SK-N-SH (cell line): ENCODE measurements at regions not wholly inside any gene's neighbourhood (a gene's known extent, or its start where the extent isn't known, plus 50 kb on each side); places are given as distances from the start of the nearest gene placed in this dataset.

Experiments used
- CTCF ChIA-PET: fragments of 300-600, 350-600 bp; formaldehyde crosslinking; extraction: SDS; loops from one replicate; lab custom pipeline; 2021; lab: Yijun Ruan, JAX
- POLR2A ChIA-PET: fragments of 350-600 bp; sonication (Branson Sonifier 250); formaldehyde crosslinking; extraction: SDS; loops from one replicate; lab custom pipeline; 2020; ENCODE audit warnings: antibody characterized with exemption, inconsistent platforms; lab: Yijun Ruan, JAX
- DNase-seq: peaks from one replicate; pipeline ENCODE4 v3.0.0; 2012
- H2AFZ ChIP-seq: fragments of 200-600 bp; sonication (generic); 2 replicates; pipeline ENCODE4 v1.8.1; 2016; ENCODE audit warnings: antibody characterized with exemption, mild to moderate bottlenecking, low read depth
- H3F3A ChIP-seq: fragments of 200-600 bp; sonication (generic); replicated peaks from 2 replicates; pipeline ENCODE3; 2016; ENCODE audit warnings: antibody characterized with exemption, mild to moderate bottlenecking; ENCODE audit not compliant: insufficient read depth
- H3K27ac ChIP-seq, 2 experiments: fragments of 200-500 bp in 1 of 2; fragments of 200-600 bp in 1 of 2; sonication (Bioruptor generic) in 1 of 2; sonication (generic), shearing (Covaris generic) in 1 of 2; 2 replicates each; pipeline versions ENCODE4 v1.5.1 to v1.6.1; 2014 to 2016; ENCODE audit warnings: low read depth in 2 of 2, inconsistent platforms in 1 of 2, low read length in 1 of 2, mild to moderate bottlenecking in 1 of 2, mixed read lengths in 1 of 2
- H3K27me3 ChIP-seq: fragments of 200-600 bp; sonication (generic), shearing (Covaris generic); 2 replicates; pipeline ENCODE4 v1.6.1; 2016; ENCODE audit warnings: mixed run types; ENCODE audit not compliant: insufficient read depth
- H3K36me3 ChIP-seq, 2 experiments: fragments of 200-500 bp in 1 of 2; fragments of 200-600 bp in 1 of 2; sonication (Bioruptor generic) in 1 of 2; sonication (generic) in 1 of 2; replicated peaks in 1 of 2; 2 replicates each; pipeline versions ENCODE3 to v1.5.1; 2014 to 2016; ENCODE audit warnings: low read length in 1 of 2, mild to moderate bottlenecking in 1 of 2; ENCODE audit not compliant: insufficient read depth in 2 of 2, control insufficient read depth in 1 of 2
- H3K4me1 ChIP-seq, 2 experiments: fragments of 200-500 bp in 1 of 2; fragments of 200-600 bp in 1 of 2; sonication (Bioruptor generic) in 1 of 2; sonication (generic), shearing (Covaris generic) in 1 of 2; 2 replicates each; pipeline versions ENCODE4 v1.5.1 to v1.6.1; 2014 to 2016; ENCODE audit warnings: low read depth in 1 of 2, low read length in 1 of 2, mixed run types in 1 of 2; ENCODE audit not compliant: insufficient read depth in 2 of 2, control insufficient read depth in 1 of 2
- H3K4me2 ChIP-seq: fragments of 200-600 bp; sonication (generic), shearing (Covaris generic); 2 replicates; pipeline ENCODE4 v1.6.1; 2017; ENCODE audit warnings: mixed run types
- H3K4me3 ChIP-seq, 2 experiments: fragments of 200-500 bp in 1 of 2; fragments of 200-600 bp in 1 of 2; sonication (Bioruptor generic) in 1 of 2; sonication (generic), shearing (Covaris generic) in 1 of 2; 2 replicates each; pipeline versions ENCODE4 v1.5.1 to v1.8.1; 2014 to 2016; ENCODE audit warnings: low read depth in 2 of 2, inconsistent platforms in 1 of 2, low read length in 1 of 2, mild to moderate bottlenecking in 1 of 2, mixed read lengths in 1 of 2, moderate library complexity in 1 of 2
- H3K79me2 ChIP-seq: fragments of 200-600 bp; sonication (generic); 2 replicates; pipeline ENCODE4 v1.8.1; 2017; ENCODE audit warnings: mild to moderate bottlenecking; ENCODE audit not compliant: insufficient read depth
- H3K9ac ChIP-seq: fragments of 200-600 bp; sonication (generic); 2 replicates; pipeline ENCODE4 v1.6.1; 2017; ENCODE audit warnings: mixed run types
- H3K9me2 ChIP-seq: fragments of 200-600 bp; sonication (generic); 2 replicates; pipeline ENCODE4 v1.6.1; 2017; ENCODE audit warnings: mixed run types
- H3K9me3 ChIP-seq: fragments of 200-600 bp; sonication (generic); 2 replicates; pipeline ENCODE4 v1.6.1; 2017; ENCODE audit warnings: mixed run types, mild to moderate bottlenecking, moderate library complexity
- H4K20me1 ChIP-seq: fragments of 200-600 bp; sonication (generic); 2 replicates; pipeline ENCODE4 v1.6.1; 2017; ENCODE audit warnings: mild to moderate bottlenecking, mixed run types; ENCODE audit not compliant: insufficient read depth
- EP300 ChIP-seq, 2 experiments: IDR thresholded peaks; 2 replicates each; pipeline versions ENCODE4 v1.4.0 to v1.6.1; 2012; ENCODE audit warnings: borderline replicate concordance in 1 of 2, low read depth in 1 of 2, low read length in 1 of 2
- EZH2phosphoT487 ChIP-seq: fragments of 200-600 bp; sonication (generic); IDR thresholded peaks from 2 replicates; pipeline ENCODE4 v1.6.1; 2017; ENCODE audit warnings: low read depth, mixed run types, mild to moderate bottlenecking, antibody characterized with exemption, moderate library complexity, borderline replicate concordance
- FOXJ3 ChIP-seq: sonication (generic); formaldehyde crosslinking; IDR thresholded peaks from 2 replicates; pipeline ENCODE4 v1.5.1; 2020; ENCODE audit warnings: mild to moderate bottlenecking, missing genetic modification reagents
- GABPA ChIP-seq: IDR thresholded peaks from 2 replicates; pipeline ENCODE4 v1.4.0; 2012; ENCODE audit warnings: low read depth, mild to moderate bottlenecking
- GATA2 ChIP-seq: sonication (generic); formaldehyde crosslinking; IDR thresholded peaks from 2 replicates; pipeline ENCODE4 v1.5.0; 2020; ENCODE audit warnings: mild to moderate bottlenecking, missing genetic modification reagents
- JUND ChIP-seq: IDR thresholded peaks from 2 replicates; pipeline ENCODE4 v1.4.0; 2012
- MEF2A ChIP-seq: IDR thresholded peaks from 2 replicates; pipeline ENCODE4 v1.4.0; 2012; ENCODE audit warnings: low read depth, borderline replicate concordance
- NRF1 ChIP-seq: IDR thresholded peaks from 2 replicates; pipeline ENCODE4 v1.6.1; 2012; ENCODE audit warnings: low read depth, mild to moderate bottlenecking, low read length
- RCOR1 ChIP-seq: fragments of 150-350 bp; IDR thresholded peaks from 2 replicates; pipeline ENCODE4 v1.6.1; 2017; ENCODE audit warnings: antibody characterized with exemption, low read length
- REST ChIP-seq: IDR thresholded peaks from 2 replicates; pipeline ENCODE4 v1.6.1; 2012; ENCODE audit warnings: mild to moderate bottlenecking, low read depth, low read length, moderate library complexity
- RXRA ChIP-seq: IDR thresholded peaks from 2 replicates; pipeline ENCODE4 v1.4.0; 2012; ENCODE audit warnings: low read depth, mild to moderate bottlenecking, borderline replicate concordance
- SIN3A ChIP-seq: IDR thresholded peaks from 2 replicates; pipeline ENCODE4 v1.6.1; 2012; ENCODE audit warnings: low read depth, mild to moderate bottlenecking, low read length, moderate library complexity, borderline replicate concordance
- SMC3 ChIP-seq: IDR thresholded peaks from 2 replicates; pipeline ENCODE4 v1.6.1; 2012; ENCODE audit warnings: low read depth, low read length, improper control_type of control experiment
- TCF12 ChIP-seq: IDR thresholded peaks from 2 replicates; pipeline ENCODE4 v1.4.0; 2012
- TEAD4 ChIP-seq: IDR thresholded peaks from 2 replicates; pipeline ENCODE4 v1.4.0; 2012; ENCODE audit warnings: mild to moderate bottlenecking, borderline replicate concordance; ENCODE audit not compliant: insufficient read depth
- USF2 ChIP-seq: fragments of 150-350 bp; IDR thresholded peaks from 2 replicates; pipeline ENCODE4 v1.6.1; 2017; ENCODE audit warnings: antibody characterized with exemption, low read length, low read depth, borderline replicate concordance
- YY1 ChIP-seq: IDR thresholded peaks from 2 replicates; pipeline ENCODE4 v1.4.0; 2012; ENCODE audit warnings: low read depth, mild to moderate bottlenecking
- WGBS: methylation state at CpG from one replicate; pipeline ENCODE4 v1.1.6; 2017; ENCODE audit warnings: low lambda C conversion rate; 5-methylcytosine and 5-hydroxymethylcytosine counted together
- TF ChIP-seq, protein P1 (sequence below): fragments of 150-350 bp; IDR thresholded peaks from 2 replicates; pipeline ENCODE4 v1.6.1; 2016; ENCODE audit warnings: mild to moderate bottlenecking, low read depth, low read length
- TF ChIP-seq, protein P2 (sequence below): IDR thresholded peaks from 2 replicates; pipeline ENCODE4; 2012
- TF ChIP-seq, protein P3 (sequence below): fragments of 200-600 bp; sonication (generic); IDR thresholded peaks from 2 replicates; pipeline ENCODE4 v1.6.1; 2017; ENCODE audit warnings: antibody characterized with exemption, mild to moderate bottlenecking, moderate library complexity

DNA sequence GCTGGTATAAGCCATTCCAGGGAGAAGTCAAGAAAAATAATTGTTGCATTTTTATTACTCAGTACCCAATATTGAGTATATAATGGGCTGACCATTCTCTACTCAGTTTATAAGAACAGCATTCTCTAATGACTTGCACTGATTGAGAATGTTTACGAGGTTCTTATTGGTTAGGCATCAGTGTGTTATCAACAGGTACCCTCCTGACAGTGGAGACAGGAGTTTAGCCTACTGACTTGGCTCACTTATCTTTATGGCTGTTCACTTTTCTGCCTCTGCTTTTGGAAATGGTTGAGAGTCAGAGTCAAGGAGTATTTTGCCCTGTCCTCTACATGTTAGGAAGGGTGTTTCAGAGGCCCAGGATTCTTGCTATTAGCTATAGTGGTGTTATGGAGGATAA is 228.0 kb upstream of the RGS6 start:
- H3K79me2 ChIP-seq = 0 out of 2 replicates have a peak, but pooled peaks cover 5% of the 10 kb centered on the region
- H2AFZ ChIP-seq = no peak overlapping the region
- H3F3A ChIP-seq = no peaks in the 10 kb centered on the region
- H3K9ac ChIP-seq = no peak overlapping the region
- H3K36me3 ChIP-seq = peaks cover 19 to 48% of the 10 kb centered on the region in 2 experiments
- H3K9me3 ChIP-seq = no peaks in the 10 kb centered on the region
- POLR2A ChIA-PET = no interaction called here
- DNase-seq = no peak
- H3K4me1 ChIP-seq = peaks cover 0 to 14% of the 10 kb centered on the region in 2 experiments; a peak in 2 of 4 replicates
- H3K27me3 ChIP-seq = no peaks in the 10 kb centered on the region
- 61% methylated on average over 1 of the region's 1 CpG for WGBS
- no peaks in the 10 kb centered on the region for H4K20me1 ChIP-seq
- H3K4me3 ChIP-seq = no peak overlapping the region
- H3K9me2 ChIP-seq = no peaks in the 10 kb centered on the region
- no peak overlapping the region for H3K4me2 ChIP-seq
- CTCF ChIA-PET = no interaction called here
- no peak overlapping the region for H3K27ac ChIP-seq
- TF ChIP-seq, protein P1, sequence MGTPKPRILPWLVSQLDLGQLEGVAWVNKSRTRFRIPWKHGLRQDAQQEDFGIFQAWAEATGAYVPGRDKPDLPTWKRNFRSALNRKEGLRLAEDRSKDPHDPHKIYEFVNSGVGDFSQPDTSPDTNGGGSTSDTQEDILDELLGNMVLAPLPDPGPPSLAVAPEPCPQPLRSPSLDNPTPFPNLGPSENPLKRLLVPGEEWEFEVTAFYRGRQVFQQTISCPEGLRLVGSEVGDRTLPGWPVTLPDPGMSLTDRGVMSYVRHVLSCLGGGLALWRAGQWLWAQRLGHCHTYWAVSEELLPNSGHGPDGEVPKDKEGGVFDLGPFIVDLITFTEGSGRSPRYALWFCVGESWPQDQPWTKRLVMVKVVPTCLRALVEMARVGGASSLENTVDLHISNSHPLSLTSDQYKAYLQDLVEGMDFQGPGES = no peak
- TF ChIP-seq JUND = no peak
- TF ChIP-seq NRF1 = no peak
- no peak for TF ChIP-seq EP300 (IDR thresholded peaks at IDR 0.05; ENCODE audit: borderline replicate concordance in 1 of 2, low read depth in 1 of 2, low read length in 1 of 2)

DNA sequence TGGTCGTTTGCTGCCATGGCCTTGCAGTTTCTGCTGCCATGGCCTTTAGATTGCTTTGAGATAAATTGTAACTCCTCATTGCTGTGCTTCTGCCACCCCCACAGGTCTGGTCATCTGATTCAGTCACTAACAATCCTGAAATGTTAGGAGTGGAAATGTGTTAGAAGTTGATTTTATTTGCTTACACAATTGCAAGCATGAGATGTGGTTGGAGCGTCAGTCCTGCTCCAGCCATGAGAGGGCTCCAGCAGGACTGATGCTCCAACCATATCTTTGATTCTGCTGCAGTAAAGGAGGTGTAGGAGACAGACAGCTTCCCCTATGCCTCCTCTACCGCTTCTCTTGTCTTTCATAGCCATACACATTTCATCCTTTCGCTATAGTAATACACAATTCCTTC is 226.8 kb upstream of the RGS6 start:
- Histone ChIP-seq H3K9ac (no peak overlapping the region), H3K9me3 (no peaks in the 10 kb centered on the region), H4K20me1 (no peaks in the 10 kb centered on the region), H3K36me3 (peaks cover 23 to 44% of the 10 kb centered on the region in 2 experiments), H3K9me2 (no peaks in the 10 kb centered on the region), H3K4me1 (peaks cover 0 to 20% of the 10 kb centered on the region in 2 experiments; a peak in 2 of 4 replicates), H3K4me3 (no peak overlapping the region), H3F3A (peaks cover 11% of the 10 kb centered on the region), H3K27me3 (no peaks in the 10 kb centered on the region), H3K79me2 (0 out of 2 replicates have a peak, but pooled peaks cover 5% of the 10 kb centered on the region), H3K4me2 (no peak overlapping the region), H3K27ac (no peak overlapping the region; a peak in 1 of 4 replicates), H2AFZ (no peak overlapping the region)
- TF ChIP-seq JUND (no peak), REST (no peak), SMC3 (no peak), EZH2phosphoT487 (no peak), SIN3A (no peak), GABPA (no peak), NRF1 (no peak), MEF2A (no peak), TCF12 (no peak), YY1 (no peak), USF2 (no peak), RXRA (no peak), RCOR1 (no peak), FOXJ3 (CRISPR knock-in tag) (no peak), TEAD4 (no peak), GATA2 (CRISPR knock-in tag) (no peak)
- TF ChIP-seq, protein P2, sequence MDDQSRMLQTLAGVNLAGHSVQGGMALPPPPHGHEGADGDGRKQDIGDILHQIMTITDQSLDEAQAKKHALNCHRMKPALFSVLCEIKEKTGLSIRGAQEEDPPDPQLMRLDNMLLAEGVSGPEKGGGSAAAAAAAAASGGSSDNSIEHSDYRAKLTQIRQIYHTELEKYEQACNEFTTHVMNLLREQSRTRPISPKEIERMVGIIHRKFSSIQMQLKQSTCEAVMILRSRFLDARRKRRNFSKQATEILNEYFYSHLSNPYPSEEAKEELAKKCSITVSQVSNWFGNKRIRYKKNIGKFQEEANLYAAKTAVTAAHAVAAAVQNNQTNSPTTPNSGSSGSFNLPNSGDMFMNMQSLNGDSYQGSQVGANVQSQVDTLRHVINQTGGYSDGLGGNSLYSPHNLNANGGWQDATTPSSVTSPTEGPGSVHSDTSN = no peak
- TF ChIP-seq, protein P3, sequence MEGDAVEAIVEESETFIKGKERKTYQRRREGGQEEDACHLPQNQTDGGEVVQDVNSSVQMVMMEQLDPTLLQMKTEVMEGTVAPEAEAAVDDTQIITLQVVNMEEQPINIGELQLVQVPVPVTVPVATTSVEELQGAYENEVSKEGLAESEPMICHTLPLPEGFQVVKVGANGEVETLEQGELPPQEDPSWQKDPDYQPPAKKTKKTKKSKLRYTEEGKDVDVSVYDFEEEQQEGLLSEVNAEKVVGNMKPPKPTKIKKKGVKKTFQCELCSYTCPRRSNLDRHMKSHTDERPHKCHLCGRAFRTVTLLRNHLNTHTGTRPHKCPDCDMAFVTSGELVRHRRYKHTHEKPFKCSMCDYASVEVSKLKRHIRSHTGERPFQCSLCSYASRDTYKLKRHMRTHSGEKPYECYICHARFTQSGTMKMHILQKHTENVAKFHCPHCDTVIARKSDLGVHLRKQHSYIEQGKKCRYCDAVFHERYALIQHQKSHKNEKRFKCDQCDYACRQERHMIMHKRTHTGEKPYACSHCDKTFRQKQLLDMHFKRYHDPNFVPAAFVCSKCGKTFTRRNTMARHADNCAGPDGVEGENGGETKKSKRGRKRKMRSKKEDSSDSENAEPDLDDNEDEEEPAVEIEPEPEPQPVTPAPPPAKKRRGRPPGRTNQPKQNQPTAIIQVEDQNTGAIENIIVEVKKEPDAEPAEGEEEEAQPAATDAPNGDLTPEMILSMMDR = no peak
- ChIA-PET CTCF (interaction anchor here (1.0 to 1.3 kb wide), 2 partner anchors 14 to 25 kb away, joined by 3 read pairs; no protein-coding TSS in a partner anchor), POLR2A (no interaction called here)
- 89% methylated on average over 4 of the region's 4 CpGs for WGBS
- DNase-seq = no peak
